ENCODE measurements at regions not wholly inside any gene's neighbourhood (a gene's known extent, or its start where the extent isn't known, plus 50 kb on each side); places are given as distances from the start of the nearest gene placed in this dataset.

GRCh38 chr3:61411009-61411662 is 150.2 kb upstream of the PTPRG start:
- H3K36me3 ChIP-seq (ENCODE audit: control insufficient read depth in 2 of 2, extremely low read depth in 1 of 2, insufficient read depth in 2 of 2, low read length in 2 of 2), result no peaks in the 10 kb centered on the region
- no peaks in the 10 kb centered on the region for H3K9me1 ChIP-seq (ENCODE audit: control insufficient read depth, extremely low read depth, insufficient read depth, low read length)
- H3K4me1 ChIP-seq (ENCODE audit: control insufficient read depth, extremely low read depth, insufficient read depth, low read length), result no peaks in the 10 kb centered on the region
- H3K9me3 ChIP-seq (ENCODE audit: control insufficient read depth, low read depth, low read length), result no peaks in the 10 kb centered on the region
- H4K20me1 ChIP-seq (ENCODE audit: control insufficient read depth, extremely low read depth, insufficient read depth, low read length), result no peaks in the 10 kb centered on the region
- H3K4me3 ChIP-seq (ENCODE audit: control insufficient read depth in 2 of 3, extremely low read depth in 1 of 3, insufficient read depth in 2 of 3, low read depth in 1 of 3, low read length in 3 of 3), result no peak overlapping the region
- DNase-seq (ENCODE audit: low read depth, low spot score) (no peak), FAIRE-seq (no peak)
- H2AFZ ChIP-seq (ENCODE audit: control insufficient read depth, low read length), result no peak overlapping the region
- H3K9ac ChIP-seq (ENCODE audit: control insufficient read depth, extremely low read depth, insufficient read depth, low read length), result no peak overlapping the region
- H3K4me2 ChIP-seq (ENCODE audit: control insufficient read depth, extremely low read depth, insufficient read depth, low read depth, low read length), result no peak overlapping the region
- H3K27me3 ChIP-seq (ENCODE audit: control insufficient read depth, extremely low read depth, insufficient read depth, low read length), result peaks cover 6% of the 10 kb centered on the region
- no peaks in the 10 kb centered on the region for H3K79me2 ChIP-seq (ENCODE audit: control insufficient read depth, insufficient read depth, low read length)
- dilution Hi-C loops (cut with MboI; ENCODE audit: extremely low pct_ligation_motif_present, low sequenced_read_pairs), result no loop called here
- no peak for TF ChIP-seq CTCF (optimal IDR thresholded peaks at IDR 0.05 in 1 of 3, IDR thresholded peaks at IDR 0.05 in 1 of 3, conservative IDR thresholded peaks at IDR 0.05 in 1 of 3; ENCODE audit: extremely low read depth in 1 of 3, insufficient read depth in 2 of 3, low read length in 3 of 3)
- TF ChIP-seq EZH2 (IDR thresholded peaks at IDR 0.05; ENCODE audit: low read length), result no peak
- no peak overlapping the region for H3K27ac ChIP-seq (ENCODE audit: control insufficient read depth, insufficient read depth, low read length)

- peaks cover 6% of the 10 kb centered on the region for H3K27me3 ChIP-seq (ENCODE audit: control insufficient read depth, extremely low read depth, insufficient read depth, low read length)
- no peaks in the 10 kb centered on the region for H3K4me1 ChIP-seq (ENCODE audit: control insufficient read depth, extremely low read depth, insufficient read depth, low read length)
- no peaks in the 10 kb centered on the region for H3K79me2 ChIP-seq (ENCODE audit: control insufficient read depth, insufficient read depth, low read length)
- DNase-seq (ENCODE audit: low read depth, low spot score) (no peak), FAIRE-seq (no peak)
- H3K9ac ChIP-seq (ENCODE audit: control insufficient read depth, extremely low read depth, insufficient read depth, low read length), result no peak overlapping the region
- no peak overlapping the region for H3K4me3 ChIP-seq (ENCODE audit: control insufficient read depth in 2 of 3, extremely low read depth in 1 of 3, insufficient read depth in 2 of 3, low read depth in 1 of 3, low read length in 3 of 3)
- no peaks in the 10 kb centered on the region for H3K36me3 ChIP-seq (ENCODE audit: control insufficient read depth in 2 of 2, extremely low read depth in 1 of 2, insufficient read depth in 2 of 2, low read length in 2 of 2)
- H4K20me1 ChIP-seq (ENCODE audit: control insufficient read depth, extremely low read depth, insufficient read depth, low read length), result no peaks in the 10 kb centered on the region
- TF ChIP-seq CTCF (optimal IDR thresholded peaks at IDR 0.05 in 1 of 3, IDR thresholded peaks at IDR 0.05 in 1 of 3, conservative IDR thresholded peaks at IDR 0.05 in 1 of 3; ENCODE audit: extremely low read depth in 1 of 3, insufficient read depth in 2 of 3, low read length in 3 of 3) (no peak), EZH2 (IDR thresholded peaks at IDR 0.05; ENCODE audit: low read length) (no peak)
- no peak overlapping the region for H3K4me2 ChIP-seq (ENCODE audit: control insufficient read depth, extremely low read depth, insufficient read depth, low read depth, low read length)
- H3K27ac ChIP-seq (ENCODE audit: control insufficient read depth, insufficient read depth, low read length), result no peak overlapping the region
- dilution Hi-C loops (cut with MboI; ENCODE audit: extremely low pct_ligation_motif_present, low sequenced_read_pairs), result no loop called here
- no peak overlapping the region for H2AFZ ChIP-seq (ENCODE audit: control insufficient read depth, low read length)
- no peaks in the 10 kb centered on the region for H3K9me1 ChIP-seq (ENCODE audit: control insufficient read depth, extremely low read depth, insufficient read depth, low read length)
- no peaks in the 10 kb centered on the region for H3K9me3 ChIP-seq (ENCODE audit: control insufficient read depth, low read depth, low read length)
Measured at GRCh38 chr3:61414456-61414855, 146.9 kb upstream of the PTPRG start.
